GM23338 (cell line): ENCODE measurements at regions not wholly inside any gene's neighbourhood (a gene's known extent, or its start where the extent isn't known, plus 50 kb on each side); places are given as distances from the start of the nearest gene placed in this dataset.

ENCODE experiments used
- CREB1 ChIP-seq: fragments of 250-450 bp; sonication (Bioruptor Pico); IDR thresholded peaks from 2 replicates; pipeline ENCODE4 v1.5.0; 2020; ENCODE audit warnings: low read depth, mild to moderate bottlenecking, moderate library complexity
- EZH2 ChIP-seq: fragments of 200-600 bp; sonication (generic); IDR thresholded peaks from one replicate; pipeline ENCODE4 v1.8.0; 2017; ENCODE audit warnings: antibody characterized with exemption, mild to moderate bottlenecking, low read depth; ENCODE audit not compliant: unreplicated experiment
- EZH2phosphoT487 ChIP-seq: fragments of 200-600 bp; sonication (generic); IDR thresholded peaks from one replicate; pipeline ENCODE4 v1.8.1; 2018; ENCODE audit warnings: antibody characterized with exemption; ENCODE audit not compliant: unreplicated experiment
- JUNB ChIP-seq: IDR thresholded peaks from one replicate; pipeline ENCODE4 v1.6.1; 2016; ENCODE audit warnings: antibody characterized with exemption; ENCODE audit not compliant: unreplicated experiment
- POLR2AphosphoS5 ChIP-seq: IDR thresholded peaks from 2 replicates; pipeline ENCODE4 v1.6.1; 2016; ENCODE audit warnings: antibody characterized with exemption, low read depth
- STAT1 ChIP-seq: IDR thresholded peaks from one replicate; pipeline ENCODE4 v1.6.1; 2016; ENCODE audit warnings: antibody characterized with exemption; ENCODE audit not compliant: unreplicated experiment
- ZNF331 ChIP-seq: fragments of 250-450 bp; sonication (Bioruptor Pico); IDR thresholded peaks from 2 replicates; pipeline ENCODE4 v1.5.0; 2020; ENCODE audit warnings: low read depth, mild to moderate bottlenecking, moderate library complexity
- TF ChIP-seq, protein P1 (sequence below), 2 experiments: fragments of 200-600 bp in 1 of 2; sonication (generic) in 1 of 2; conservative IDR thresholded peaks; 2 replicates each; pipeline versions ENCODE4 v1.5.1 to v1.6.1; 2016 to 2017; ENCODE audit warnings: antibody characterized with exemption in 2 of 2, low read depth in 2 of 2, mild to moderate bottlenecking in 2 of 2, moderate library complexity in 1 of 2
- TF ChIP-seq, protein P2 (sequence below): IDR thresholded peaks from 2 replicates; pipeline ENCODE4 v1.6.1; 2016; ENCODE audit warnings: antibody characterized with exemption
- TF ChIP-seq, protein P3 (sequence below): IDR thresholded peaks from one replicate; pipeline ENCODE4 v1.6.1; 2018; ENCODE audit warnings: antibody characterized with exemption; ENCODE audit not compliant: unreplicated experiment
- TF ChIP-seq, protein P4 (sequence below): fragments of 250-450 bp; sonication (Bioruptor Pico); IDR thresholded peaks from 2 replicates; pipeline ENCODE4 v1.5.0; 2020; ENCODE audit warnings: mild to moderate bottlenecking, moderate library complexity

DNA sequence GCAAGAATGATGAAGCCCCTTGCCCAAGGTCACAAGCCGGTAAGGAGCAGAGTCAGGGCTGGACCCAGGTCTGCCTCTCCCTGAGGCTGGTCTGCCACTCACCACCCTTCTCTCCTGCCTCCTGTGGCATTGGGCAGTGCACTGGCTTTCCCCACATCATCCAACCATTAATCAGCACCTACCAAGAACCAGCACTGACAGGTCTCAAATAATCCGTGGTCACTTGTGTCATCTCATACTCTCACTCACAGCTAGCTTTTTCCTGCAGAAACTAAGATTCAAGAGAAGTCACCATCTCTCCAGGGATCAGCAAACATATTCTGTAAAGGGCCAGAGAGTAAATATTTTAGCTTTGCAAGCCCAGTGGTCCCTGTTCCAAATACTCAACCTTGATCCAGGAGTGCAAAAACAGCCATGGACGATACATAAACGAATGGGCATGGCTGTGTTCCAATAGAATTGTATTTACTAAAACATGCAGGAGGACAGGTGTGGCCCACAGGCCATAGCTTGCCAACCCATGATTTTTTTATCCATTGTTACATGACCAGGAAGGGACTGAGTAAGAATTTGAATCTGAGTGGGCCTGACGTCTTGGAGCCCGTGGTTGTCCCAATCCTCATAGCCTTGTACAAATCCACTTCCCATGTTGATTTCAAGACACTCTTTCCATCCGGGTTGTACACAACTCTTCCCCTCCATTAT, 374.2 kb downstream of the BCL11B start:
- TF ChIP-seq, protein P1, sequence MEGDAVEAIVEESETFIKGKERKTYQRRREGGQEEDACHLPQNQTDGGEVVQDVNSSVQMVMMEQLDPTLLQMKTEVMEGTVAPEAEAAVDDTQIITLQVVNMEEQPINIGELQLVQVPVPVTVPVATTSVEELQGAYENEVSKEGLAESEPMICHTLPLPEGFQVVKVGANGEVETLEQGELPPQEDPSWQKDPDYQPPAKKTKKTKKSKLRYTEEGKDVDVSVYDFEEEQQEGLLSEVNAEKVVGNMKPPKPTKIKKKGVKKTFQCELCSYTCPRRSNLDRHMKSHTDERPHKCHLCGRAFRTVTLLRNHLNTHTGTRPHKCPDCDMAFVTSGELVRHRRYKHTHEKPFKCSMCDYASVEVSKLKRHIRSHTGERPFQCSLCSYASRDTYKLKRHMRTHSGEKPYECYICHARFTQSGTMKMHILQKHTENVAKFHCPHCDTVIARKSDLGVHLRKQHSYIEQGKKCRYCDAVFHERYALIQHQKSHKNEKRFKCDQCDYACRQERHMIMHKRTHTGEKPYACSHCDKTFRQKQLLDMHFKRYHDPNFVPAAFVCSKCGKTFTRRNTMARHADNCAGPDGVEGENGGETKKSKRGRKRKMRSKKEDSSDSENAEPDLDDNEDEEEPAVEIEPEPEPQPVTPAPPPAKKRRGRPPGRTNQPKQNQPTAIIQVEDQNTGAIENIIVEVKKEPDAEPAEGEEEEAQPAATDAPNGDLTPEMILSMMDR (conservative IDR thresholded peaks at IDR 0.05; ENCODE audit: low read depth in 2 of 2) = no peak
- no peak for TF ChIP-seq POLR2AphosphoS5
- TF ChIP-seq STAT1 = no peak
- TF ChIP-seq, protein P2, sequence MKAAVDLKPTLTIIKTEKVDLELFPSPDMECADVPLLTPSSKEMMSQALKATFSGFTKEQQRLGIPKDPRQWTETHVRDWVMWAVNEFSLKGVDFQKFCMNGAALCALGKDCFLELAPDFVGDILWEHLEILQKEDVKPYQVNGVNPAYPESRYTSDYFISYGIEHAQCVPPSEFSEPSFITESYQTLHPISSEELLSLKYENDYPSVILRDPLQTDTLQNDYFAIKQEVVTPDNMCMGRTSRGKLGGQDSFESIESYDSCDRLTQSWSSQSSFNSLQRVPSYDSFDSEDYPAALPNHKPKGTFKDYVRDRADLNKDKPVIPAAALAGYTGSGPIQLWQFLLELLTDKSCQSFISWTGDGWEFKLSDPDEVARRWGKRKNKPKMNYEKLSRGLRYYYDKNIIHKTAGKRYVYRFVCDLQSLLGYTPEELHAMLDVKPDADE = no peak
- no peak for TF ChIP-seq EZH2
- TF ChIP-seq, protein P3, sequence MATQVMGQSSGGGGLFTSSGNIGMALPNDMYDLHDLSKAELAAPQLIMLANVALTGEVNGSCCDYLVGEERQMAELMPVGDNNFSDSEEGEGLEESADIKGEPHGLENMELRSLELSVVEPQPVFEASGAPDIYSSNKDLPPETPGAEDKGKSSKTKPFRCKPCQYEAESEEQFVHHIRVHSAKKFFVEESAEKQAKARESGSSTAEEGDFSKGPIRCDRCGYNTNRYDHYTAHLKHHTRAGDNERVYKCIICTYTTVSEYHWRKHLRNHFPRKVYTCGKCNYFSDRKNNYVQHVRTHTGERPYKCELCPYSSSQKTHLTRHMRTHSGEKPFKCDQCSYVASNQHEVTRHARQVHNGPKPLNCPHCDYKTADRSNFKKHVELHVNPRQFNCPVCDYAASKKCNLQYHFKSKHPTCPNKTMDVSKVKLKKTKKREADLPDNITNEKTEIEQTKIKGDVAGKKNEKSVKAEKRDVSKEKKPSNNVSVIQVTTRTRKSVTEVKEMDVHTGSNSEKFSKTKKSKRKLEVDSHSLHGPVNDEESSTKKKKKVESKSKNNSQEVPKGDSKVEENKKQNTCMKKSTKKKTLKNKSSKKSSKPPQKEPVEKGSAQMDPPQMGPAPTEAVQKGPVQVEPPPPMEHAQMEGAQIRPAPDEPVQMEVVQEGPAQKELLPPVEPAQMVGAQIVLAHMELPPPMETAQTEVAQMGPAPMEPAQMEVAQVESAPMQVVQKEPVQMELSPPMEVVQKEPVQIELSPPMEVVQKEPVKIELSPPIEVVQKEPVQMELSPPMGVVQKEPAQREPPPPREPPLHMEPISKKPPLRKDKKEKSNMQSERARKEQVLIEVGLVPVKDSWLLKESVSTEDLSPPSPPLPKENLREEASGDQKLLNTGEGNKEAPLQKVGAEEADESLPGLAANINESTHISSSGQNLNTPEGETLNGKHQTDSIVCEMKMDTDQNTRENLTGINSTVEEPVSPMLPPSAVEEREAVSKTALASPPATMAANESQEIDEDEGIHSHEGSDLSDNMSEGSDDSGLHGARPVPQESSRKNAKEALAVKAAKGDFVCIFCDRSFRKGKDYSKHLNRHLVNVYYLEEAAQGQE = no peak
- TF ChIP-seq, protein P4, sequence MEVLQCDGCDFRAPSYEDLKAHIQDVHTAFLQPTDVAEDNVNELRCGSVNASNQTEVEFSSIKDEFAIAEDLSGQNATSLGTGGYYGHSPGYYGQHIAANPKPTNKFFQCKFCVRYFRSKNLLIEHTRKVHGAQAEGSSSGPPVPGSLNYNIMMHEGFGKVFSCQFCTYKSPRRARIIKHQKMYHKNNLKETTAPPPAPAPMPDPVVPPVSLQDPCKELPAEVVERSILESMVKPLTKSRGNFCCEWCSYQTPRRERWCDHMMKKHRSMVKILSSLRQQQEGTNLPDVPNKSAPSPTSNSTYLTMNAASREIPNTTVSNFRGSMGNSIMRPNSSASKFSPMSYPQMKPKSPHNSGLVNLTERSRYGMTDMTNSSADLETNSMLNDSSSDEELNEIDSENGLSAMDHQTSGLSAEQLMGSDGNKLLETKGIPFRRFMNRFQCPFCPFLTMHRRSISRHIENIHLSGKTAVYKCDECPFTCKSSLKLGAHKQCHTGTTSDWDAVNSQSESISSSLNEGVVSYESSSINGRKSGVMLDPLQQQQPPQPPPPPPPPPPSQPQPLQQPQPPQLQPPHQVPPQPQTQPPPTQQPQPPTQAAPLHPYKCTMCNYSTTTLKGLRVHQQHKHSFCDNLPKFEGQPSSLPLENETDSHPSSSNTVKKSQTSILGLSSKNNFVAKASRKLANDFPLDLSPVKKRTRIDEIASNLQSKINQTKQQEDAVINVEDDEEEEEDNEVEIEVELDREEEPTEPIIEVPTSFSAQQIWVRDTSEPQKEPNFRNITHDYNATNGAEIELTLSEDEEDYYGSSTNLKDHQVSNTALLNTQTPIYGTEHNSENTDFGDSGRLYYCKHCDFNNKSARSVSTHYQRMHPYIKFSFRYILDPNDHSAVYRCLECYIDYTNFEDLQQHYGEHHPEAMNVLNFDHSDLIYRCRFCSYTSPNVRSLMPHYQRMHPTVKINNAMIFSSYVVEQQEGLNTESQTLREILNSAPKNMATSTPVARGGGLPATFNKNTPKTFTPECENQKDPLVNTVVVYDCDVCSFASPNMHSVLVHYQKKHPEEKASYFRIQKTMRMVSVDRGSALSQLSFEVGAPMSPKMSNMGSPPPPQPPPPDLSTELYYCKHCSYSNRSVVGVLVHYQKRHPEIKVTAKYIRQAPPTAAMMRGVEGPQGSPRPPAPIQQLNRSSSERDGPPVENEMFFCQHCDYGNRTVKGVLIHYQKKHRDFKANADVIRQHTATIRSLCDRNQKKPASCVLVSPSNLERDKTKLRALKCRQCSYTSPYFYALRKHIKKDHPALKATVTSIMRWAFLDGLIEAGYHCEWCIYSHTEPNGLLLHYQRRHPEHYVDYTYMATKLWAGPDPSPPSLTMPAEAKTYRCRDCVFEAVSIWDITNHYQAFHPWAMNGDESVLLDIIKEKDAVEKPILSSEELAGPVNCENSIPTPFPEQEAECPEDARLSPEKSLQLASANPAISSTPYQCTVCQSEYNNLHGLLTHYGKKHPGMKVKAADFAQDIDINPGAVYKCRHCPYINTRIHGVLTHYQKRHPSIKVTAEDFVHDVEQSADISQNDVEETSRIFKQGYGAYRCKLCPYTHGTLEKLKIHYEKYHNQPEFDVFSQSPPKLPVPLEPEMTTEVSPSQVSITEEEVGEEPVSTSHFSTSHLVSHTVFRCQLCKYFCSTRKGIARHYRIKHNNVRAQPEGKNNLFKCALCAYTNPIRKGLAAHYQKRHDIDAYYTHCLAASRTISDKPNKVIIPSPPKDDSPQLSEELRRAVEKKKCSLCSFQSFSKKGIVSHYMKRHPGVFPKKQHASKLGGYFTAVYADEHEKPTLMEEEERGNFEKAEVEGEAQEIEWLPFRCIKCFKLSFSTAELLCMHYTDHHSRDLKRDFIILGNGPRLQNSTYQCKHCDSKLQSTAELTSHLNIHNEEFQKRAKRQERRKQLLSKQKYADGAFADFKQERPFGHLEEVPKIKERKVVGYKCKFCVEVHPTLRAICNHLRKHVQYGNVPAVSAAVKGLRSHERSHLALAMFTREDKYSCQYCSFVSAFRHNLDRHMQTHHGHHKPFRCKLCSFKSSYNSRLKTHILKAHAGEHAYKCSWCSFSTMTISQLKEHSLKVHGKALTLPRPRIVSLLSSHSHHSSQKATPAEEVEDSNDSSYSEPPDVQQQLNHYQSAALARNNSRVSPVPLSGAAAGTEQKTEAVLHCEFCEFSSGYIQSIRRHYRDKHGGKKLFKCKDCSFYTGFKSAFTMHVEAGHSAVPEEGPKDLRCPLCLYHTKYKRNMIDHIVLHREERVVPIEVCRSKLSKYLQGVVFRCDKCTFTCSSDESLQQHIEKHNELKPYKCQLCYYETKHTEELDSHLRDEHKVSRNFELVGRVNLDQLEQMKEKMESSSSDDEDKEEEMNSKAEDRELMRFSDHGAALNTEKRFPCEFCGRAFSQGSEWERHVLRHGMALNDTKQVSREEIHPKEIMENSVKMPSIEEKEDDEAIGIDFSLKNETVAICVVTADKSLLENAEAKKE = no peak
- no peak for TF ChIP-seq EZH2phosphoT487
- no peak for TF ChIP-seq CREB1 (CRISPR knock-in tag)
- no peak for TF ChIP-seq JUNB
- no peak for TF ChIP-seq ZNF331 (CRISPR knock-in tag)
